A673 (cell line): ENCODE measurements at regions not wholly inside any gene's neighbourhood (a gene's known extent, or its start where the extent isn't known, plus 50 kb on each side); places are given as distances from the start of the nearest gene placed in this dataset.

Source experiments
- BruUV-seq: library from RNA; stranded (reverse); fragments of 400-500 nt; replicated peaks from 2 replicates; lab custom pipeline; 2021; lab: Mats Ljungman, UMichigan
- CTCF ChIA-PET: fragments of 300-600 bp; sonication (Branson Sonifier 250); formaldehyde crosslinking; loops from one replicate; lab custom pipeline; 2022; ENCODE audit warnings: antibody characterized with exemption; lab: Charles Lee
- POLR2A ChIA-PET: fragments of 300-600 bp; sonication (Branson Sonifier 250); formaldehyde crosslinking; loops from one replicate; lab custom pipeline; 2022; ENCODE audit warnings: antibody characterized with exemption; ENCODE audit not compliant: low non-redundant PET; lab: Charles Lee
- DNase-seq: peaks from one replicate; pipeline ENCODE4 v3.0.0-alpha.2; 2015; ENCODE audit warnings: low spot score
- H3K27ac ChIP-seq: fragments of 200-600 bp; sonication (generic); 2 replicates; pipeline ENCODE4 v1.5.1; 2016; ENCODE audit warnings: mixed run types, low read depth, mild to moderate bottlenecking, mixed read lengths, antibody characterized with exemption, low read length; ENCODE audit not compliant: poor library complexity, severe bottlenecking
- H3K27me3 ChIP-seq: fragments of 200-600 bp; sonication (generic); replicated peaks from 2 replicates; pipeline ENCODE4 v1.6.1; 2017; ENCODE audit warnings: mixed run types, low read depth, mild to moderate bottlenecking, mixed read lengths, antibody characterized with exemption, low read length; ENCODE audit not compliant: insufficient read depth, poor library complexity
- H3K36me3 ChIP-seq: fragments of 200-600 bp; sonication (generic); 2 replicates; pipeline ENCODE4 v1.6.1; 2016; ENCODE audit warnings: mixed run types, mild to moderate bottlenecking, mixed read lengths, antibody characterized with exemption, low read length; ENCODE audit not compliant: insufficient read depth, poor library complexity, severe bottlenecking
- H3K4me1 ChIP-seq: fragments of 200-600 bp; sonication (generic); 2 replicates; pipeline ENCODE4 v1.6.1; 2017; ENCODE audit warnings: mixed run types, mild to moderate bottlenecking, mixed read lengths, antibody characterized with exemption, low read length; ENCODE audit not compliant: insufficient read depth, poor library complexity, severe bottlenecking
- H3K4me3 ChIP-seq: fragments of 200-600 bp; sonication (generic); 2 replicates; pipeline ENCODE4 v1.5.1; 2016; ENCODE audit warnings: low read depth, mixed run types, mild to moderate bottlenecking, mixed read lengths, low read length; ENCODE audit not compliant: poor library complexity, severe bottlenecking
- H3K9me3 ChIP-seq: fragments of 200-600 bp; sonication (generic); 2 replicates; pipeline ENCODE4 v1.6.1; 2016; ENCODE audit warnings: mixed run types, low read depth, mild to moderate bottlenecking, mixed read lengths, antibody characterized with exemption, low read length; ENCODE audit not compliant: poor library complexity, severe bottlenecking
- EZH2 ChIP-seq: fragments of 200-600 bp; sonication (generic); IDR thresholded peaks from 2 replicates; pipeline ENCODE4 v1.6.1; 2017; ENCODE audit warnings: borderline replicate concordance, low read depth, mild to moderate bottlenecking, mixed read lengths, antibody characterized with exemption, low read length; ENCODE audit not compliant: poor library complexity, severe bottlenecking
- intact Hi-C: fragments of 100-400 bp; cut with micrococcal nuclease; formaldehyde crosslinking; loops from one replicate; pipeline ENCODE4 v1.10.0; 2022; ENCODE audit not compliant: unreplicated experiment
- TF ChIP-seq, protein P1 (sequence below): fragments of 300-800, 200-600 bp; sonication (generic); conservative IDR thresholded peaks from 2 replicates; pipeline ENCODE4 v1.5.1; 2017; ENCODE audit warnings: low read depth, mild to moderate bottlenecking, antibody characterized with exemption, low read length, moderate library complexity, mixed read lengths

- Histone ChIP-seq H3K9me3 (no peaks in the 10 kb centered on the region), H3K36me3 (peaks cover 6% of the 10 kb centered on the region), H3K4me3 (no peak overlapping the region), H3K27me3 (no peaks in the 10 kb centered on the region), H3K27ac (no peak overlapping the region), H3K4me1 (no peaks in the 10 kb centered on the region)
- TF ChIP-seq, protein P1, sequence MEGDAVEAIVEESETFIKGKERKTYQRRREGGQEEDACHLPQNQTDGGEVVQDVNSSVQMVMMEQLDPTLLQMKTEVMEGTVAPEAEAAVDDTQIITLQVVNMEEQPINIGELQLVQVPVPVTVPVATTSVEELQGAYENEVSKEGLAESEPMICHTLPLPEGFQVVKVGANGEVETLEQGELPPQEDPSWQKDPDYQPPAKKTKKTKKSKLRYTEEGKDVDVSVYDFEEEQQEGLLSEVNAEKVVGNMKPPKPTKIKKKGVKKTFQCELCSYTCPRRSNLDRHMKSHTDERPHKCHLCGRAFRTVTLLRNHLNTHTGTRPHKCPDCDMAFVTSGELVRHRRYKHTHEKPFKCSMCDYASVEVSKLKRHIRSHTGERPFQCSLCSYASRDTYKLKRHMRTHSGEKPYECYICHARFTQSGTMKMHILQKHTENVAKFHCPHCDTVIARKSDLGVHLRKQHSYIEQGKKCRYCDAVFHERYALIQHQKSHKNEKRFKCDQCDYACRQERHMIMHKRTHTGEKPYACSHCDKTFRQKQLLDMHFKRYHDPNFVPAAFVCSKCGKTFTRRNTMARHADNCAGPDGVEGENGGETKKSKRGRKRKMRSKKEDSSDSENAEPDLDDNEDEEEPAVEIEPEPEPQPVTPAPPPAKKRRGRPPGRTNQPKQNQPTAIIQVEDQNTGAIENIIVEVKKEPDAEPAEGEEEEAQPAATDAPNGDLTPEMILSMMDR: no peak
- no peak for TF ChIP-seq EZH2
- no peak for DNase-seq
- ChIA-PET CTCF (no interaction called here), POLR2A (no interaction called here)
- intact Hi-C loops: no loop called here
- no TSS peak for BruUV-seq
These were observed 1119.0 kb downstream of the BRD1 start for GRCh38 chr22:48708558-48709245.

DNA sequence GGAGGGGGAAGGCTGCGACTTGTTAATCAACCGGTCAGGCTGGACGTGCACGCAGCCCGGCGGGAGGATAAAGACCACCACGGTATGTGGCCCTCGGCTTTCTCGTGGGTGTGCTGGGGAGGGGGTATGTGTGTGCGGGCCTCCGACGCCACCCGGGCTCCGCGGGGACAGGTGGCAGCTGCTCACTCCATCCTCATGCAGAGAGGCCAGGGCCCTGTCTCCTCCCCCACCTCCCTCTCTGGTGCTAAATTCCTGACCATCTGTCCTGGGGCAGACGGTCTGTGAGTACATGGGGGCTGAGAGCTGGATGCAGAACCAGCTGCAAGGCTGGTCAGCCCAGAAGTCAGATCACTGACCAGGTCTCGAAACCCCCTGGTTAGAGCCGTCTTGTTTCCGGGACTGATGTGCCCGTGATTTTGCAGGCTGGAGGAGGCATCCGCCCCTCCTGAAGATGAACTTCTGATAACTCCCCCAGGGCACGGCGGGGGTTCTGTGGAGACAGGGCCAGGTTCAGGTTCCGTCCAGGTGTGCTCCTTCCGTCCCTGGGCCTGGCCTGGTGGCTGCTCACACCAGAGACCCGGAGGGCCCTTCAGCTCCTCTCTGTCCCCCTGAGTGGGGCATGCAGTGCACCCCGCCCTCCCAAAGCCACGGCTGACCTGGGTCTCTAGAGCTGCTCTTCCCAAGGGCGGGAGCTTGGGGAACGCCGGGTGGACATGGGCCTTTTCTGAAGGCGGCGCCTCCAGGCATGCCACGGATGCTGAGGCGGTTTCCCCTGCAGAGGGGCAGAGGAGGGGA lies 1119.7 kb downstream of the BRD1 start:
- H3K27me3 ChIP-seq: no peaks in the 10 kb centered on the region
- no peak overlapping the region for H3K27ac ChIP-seq
- H3K4me1 ChIP-seq: no peaks in the 10 kb centered on the region
- no peaks in the 10 kb centered on the region for H3K9me3 ChIP-seq
- BruUV-seq: no TSS peak
- TF ChIP-seq, protein P1: no peak
- no peak for TF ChIP-seq EZH2
- H3K4me3 ChIP-seq: no peak overlapping the region
- POLR2A ChIA-PET: no interaction called here
- H3K36me3 ChIP-seq: peaks cover 6% of the 10 kb centered on the region
- CTCF ChIA-PET: no interaction called here
- intact Hi-C loops: no loop called here
- no peak for DNase-seq

GRCh38 chr22:48706934-48707762 lies 1120.5 kb downstream of the BRD1 start:
- Histone ChIP-seq H3K27ac (no peak overlapping the region), H3K4me1 (no peaks in the 10 kb centered on the region), H3K27me3 (no peaks in the 10 kb centered on the region), H3K4me3 (no peak overlapping the region), H3K9me3 (no peaks in the 10 kb centered on the region), H3K36me3 (peaks cover 6% of the 10 kb centered on the region)
- DNase-seq: no peak
- BruUV-seq: no TSS peak
- intact Hi-C loops: no loop called here
- ChIA-PET POLR2A (no interaction called here), CTCF (no interaction called here)
- TF ChIP-seq, protein P1: no peak
- no peak for TF ChIP-seq EZH2
